Stimulated activated CD8-positive, alpha-beta memory T cell treated with anti-CD3 and anti-CD28 coated beads, Interleukin-15, amount 100 ng/mL, for 24 hours (primary cell): ENCODE measurements at regions not wholly inside any gene's neighbourhood (a gene's known extent, or its start where the extent isn't known, plus 50 kb on each side); places are given as distances from the start of the nearest gene placed in this dataset.
"Not testable (repeated sequence)": the region's sequence is repeated elsewhere in the genome, so short reads cannot be mapped to it uniquely, and the experiment has no call there.

ENCODE experiments used
- DNase-seq: peaks from one replicate; pipeline ENCODE4 v3.0.0-alpha.2; 2020; ENCODE audit warnings: low read depth

DNA sequence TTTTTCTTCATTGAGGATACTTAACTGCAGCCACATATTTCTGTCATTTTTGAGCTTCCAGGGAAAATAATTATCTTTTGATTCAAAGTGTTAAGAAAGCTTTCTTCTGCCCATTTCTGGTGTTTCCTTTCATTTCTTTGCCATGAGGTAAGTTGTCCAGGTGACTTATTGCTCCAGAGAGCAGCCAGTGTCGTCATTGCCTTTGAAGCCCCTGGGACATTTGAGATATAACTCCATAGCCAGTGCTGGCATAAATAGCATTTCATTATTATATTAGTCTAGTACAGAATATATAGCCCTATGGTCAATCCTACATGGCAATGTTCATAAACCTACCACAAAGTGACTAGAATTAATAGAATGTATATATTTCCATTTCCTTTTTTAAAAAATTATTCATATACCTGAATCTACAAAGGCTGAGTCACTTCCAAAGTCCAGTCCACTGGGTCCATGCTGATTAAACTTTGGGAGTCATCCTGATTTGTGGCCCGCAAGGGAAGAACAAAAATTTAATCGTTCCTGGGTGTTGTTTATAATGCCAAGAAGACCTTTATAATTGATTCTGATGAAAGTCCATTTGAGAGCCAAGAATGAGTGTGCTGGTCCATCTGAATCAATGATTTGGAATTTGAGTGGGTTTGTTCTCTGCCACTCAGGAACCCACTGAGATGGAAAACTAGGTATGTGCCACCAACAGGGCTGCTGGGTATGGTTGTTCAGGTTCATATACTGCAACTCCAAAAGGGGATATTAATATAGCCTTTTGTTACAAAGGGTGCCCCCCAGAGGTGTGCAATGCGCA, 221.8 kb upstream of the PLXNA2 start:
- DNase-seq: no peak

DNA sequence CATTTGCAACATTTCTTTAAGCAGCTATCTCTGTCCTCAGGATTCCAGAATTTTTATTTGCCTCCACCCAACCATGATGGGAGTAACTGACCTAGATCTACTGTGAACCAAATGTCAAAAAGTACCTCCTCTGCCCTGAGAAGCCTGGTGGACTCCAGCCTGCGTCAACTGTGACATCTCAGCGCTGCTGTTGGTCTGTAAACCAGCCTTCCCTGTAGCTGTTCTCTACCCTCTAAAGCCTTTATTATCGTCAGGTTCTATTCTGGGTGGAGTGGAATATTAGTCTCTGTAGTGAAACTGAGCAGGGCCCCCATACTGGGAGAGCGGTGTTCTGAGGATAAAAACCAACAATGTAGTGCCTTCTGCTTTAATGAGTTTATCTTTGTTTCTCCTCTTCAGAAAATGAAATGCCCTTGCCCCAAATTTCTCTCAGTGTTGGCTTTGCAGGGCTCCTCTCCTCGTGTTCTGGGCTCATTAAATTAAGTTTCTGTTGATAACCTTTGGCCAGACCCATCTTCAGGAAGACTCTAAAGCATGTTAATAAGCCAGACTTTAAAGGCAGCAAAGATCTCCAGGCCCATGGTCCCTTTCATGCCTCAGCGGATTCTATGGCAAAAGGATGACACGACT, 223.1 kb upstream of the PLXNA2 start:
- DNase-seq: no peak

DNA sequence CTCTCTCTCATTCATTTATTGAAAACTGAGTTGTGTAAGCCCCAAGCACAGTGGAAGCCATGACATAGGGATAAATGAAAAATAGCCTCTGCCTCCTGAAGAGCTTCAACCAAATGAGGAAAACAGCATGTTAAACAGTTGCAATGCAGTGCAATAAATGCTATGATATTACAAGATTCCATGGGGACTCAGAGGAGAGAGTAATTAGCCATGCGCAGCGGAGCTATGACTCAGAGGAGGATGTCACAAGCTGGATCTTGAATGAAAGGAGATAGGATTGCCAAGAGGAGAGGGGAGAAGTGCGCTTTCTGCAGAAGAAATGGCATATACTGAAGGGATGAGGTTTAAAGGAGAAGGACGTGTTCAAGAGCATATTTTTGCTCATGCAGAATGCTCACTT, 231.3 kb upstream of the PLXNA2 start:
- DNase-seq: no peak

DNA sequence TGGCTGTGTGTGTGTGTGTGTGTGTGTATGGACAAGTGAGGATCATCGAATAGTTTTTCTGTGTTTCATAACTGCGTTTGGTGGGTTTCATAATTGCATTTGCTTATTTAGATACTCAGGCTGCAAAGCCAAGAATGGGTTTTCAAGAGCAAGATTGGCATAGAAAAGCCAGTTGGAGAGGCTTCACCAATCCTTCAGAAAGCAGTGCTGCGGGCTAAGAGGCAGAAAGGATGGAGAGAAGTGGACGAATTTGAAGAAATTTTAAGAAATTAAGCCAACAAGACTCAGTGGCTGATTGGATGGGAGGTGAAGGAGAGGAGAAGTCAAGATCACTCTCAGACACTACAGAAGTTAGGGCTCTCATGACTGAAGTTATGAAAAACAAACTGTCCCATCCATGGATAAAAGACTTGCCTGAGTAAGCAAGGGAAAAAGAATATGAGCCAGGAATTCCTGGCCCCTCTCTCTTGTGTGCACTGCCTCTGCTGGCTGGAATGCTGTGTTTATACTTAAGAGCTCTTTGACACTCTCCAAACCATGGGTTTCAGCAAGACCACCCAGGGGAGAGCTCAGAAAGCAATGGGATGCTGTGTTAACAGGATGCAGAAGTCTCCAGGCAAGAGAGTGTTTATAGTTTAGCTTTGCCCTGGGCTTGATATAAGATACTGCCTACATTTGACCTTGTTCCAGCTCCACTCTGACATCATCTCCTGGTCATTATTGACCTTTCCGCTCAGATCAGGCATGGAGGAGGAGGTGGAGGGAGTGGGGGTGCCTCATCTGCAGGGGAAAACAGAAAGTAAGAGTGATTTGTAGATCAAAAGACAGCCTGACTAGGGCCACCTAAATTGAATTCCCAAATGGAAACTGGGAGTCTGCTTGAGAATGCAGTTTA, 232.0 kb upstream of the PLXNA2 start:
- DNase-seq: no peak

GRCh38 chr1:208476846-208477170, 232.6 kb upstream of the PLXNA2 start:
- DNase-seq: no peak

GRCh38 chr1:208479435-208479834, 235.3 kb upstream of the PLXNA2 start:
- no peak for DNase-seq

DNA sequence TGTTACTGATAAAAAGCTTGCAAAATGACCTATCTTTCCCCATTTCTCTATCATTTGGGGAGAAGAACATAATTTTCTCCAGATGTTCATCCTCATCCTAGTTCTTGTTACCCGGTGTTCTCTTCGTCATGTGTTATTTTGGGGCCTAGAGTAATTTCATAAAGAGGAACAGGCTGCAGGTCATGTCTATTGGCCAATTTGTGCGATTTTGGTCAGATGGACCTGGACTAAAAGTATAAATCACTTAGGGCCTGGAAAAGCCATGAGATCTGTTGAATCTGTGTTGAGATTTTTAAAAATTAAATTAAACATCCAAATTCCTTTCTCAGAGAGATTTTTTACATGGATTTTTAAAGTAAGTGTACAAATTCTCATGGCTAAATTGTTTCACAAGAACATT, 241.3 kb upstream of the PLXNA2 start:
- DNase-seq: no peak

- DNase-seq: no peak
Measured at GRCh38 chr1:208486677-208487076, 242.5 kb upstream of the PLXNA2 start.

DNA sequence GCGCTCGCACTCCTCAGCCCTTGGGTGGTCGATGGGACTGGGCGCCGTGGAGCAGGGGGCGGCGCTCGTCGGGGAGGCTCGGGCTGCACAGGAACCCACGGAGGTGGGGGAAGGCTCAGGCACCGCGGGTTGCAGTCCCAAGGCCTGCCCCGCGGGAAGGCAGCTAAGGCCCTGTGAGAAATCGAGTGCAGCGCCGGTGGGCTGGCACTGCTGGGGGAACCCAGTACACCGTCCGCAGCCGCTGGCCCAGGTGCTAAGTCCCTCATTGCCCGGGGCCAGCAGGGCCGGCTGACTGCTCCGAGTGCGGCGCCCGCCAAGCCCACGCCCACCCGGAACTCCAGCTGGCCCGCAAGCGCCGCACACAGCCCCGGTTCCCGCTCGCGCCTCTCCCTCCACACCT, 244.2 kb upstream of the PLXNA2 start:
- not testable (repeated sequence) for DNase-seq

DNA sequence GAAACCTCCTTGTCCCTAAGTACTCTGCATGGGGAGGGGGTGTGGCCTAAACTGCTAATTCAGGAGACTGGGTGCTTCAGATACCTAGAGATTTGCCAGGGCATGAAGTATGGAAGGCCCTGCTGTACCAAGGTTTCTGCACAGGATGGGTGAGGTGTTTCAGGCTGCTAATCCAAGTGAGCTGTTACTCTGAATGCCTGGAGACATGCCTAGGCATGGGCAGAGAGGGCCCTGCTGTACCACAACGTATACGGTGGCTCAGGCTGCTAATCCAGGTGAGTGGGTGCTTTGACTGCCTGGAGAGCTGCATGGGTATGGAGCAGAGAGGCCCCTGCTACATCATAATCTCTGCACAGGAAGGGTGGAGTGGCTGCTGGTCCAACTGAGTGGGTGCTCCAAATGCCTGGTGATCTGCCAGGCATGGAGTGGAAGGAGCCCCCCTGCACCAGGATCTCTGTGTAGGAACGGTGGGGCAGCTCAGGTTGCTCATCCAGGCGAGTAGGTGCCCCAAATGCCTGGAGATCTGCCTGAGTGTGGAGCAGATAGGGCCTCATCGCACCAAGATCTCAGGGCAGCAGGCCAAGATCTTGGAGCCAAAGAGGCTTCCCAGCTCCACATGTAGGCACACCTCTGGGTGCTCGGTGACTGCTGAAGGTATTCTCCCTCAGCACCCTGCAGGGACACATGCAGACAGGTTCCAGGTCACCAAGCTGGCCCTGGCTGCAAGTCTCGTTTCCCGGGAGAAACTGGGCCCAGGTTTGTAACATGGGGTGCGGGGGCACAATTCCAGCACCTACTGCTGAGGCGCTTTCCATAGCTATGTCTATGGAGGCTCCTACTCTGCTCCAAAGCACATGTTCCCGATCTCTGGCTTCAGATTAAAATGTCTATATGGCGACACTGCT, 252.5 kb upstream of the PLXNA2 start:
- DNase-seq: no peak

DNA sequence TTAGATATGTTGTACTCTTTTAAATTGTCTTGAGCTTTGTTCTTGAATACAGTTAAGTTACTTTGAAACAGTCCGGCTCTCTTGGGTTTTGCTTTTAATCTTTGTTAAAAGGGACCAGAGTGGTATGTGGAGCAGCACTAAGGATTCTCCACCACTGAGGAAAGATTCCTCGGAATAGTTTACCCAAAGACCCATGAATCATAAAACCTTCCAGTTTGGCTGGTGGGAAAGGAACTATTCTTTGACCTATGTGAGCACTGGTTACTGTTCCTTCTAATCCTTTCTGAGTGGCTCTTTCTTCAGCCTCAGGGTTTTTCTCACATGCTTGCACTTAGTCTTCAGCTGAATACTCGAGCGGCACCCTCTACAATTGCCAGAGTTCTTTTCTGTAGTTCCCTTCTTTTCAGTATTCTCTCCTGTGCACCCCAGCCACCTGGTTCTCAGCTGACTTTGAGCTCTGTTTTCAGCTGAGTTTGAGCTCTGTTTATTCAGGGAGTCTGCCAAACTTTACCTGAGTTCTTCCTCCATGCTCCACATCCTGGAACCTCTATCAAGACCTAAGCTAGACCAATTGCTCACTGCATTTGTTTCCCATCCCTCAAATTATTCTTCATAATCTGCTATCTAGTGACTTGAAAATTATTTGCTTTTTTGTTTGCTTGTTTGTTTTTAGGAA, 253.8 kb upstream of the PLXNA2 start:
- no peak for DNase-seq

GRCh38 chr1:208499026-208499425, 254.8 kb upstream of the PLXNA2 start:
- no peak for DNase-seq

- DNase-seq: no peak
Measured at GRCh38 chr1:208499601-208500000, 255.4 kb upstream of the PLXNA2 start.

GRCh38 chr1:208500375-208500774, 256.2 kb upstream of the PLXNA2 start:
- DNase-seq: no peak

- no peak for DNase-seq
Measured at GRCh38 chr1:208501542-208501941, 257.4 kb upstream of the PLXNA2 start.

DNA sequence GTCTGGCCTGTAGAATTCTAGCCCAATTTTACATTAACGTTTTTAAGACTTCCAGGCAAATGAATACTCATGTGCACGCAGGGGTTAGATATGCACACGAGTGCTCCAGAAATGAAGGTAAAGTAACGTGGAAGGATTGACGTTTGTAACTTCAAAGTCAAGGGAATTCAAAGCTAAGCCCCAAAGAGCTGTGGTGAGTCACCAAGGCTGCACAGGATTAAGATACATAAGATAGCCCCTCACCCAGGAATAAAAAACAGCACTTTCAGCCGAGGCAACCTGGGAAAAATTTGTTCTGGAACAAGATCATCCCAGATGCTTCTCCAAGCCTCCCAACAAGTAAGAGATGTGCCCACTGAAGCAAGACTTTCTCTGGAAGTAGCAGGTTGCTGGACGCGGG, 259.6 kb upstream of the PLXNA2 start:
- DNase-seq: no peak

GRCh38 chr1:208506812-208507211, 262.6 kb upstream of the PLXNA2 start:
- no peak for DNase-seq

DNA sequence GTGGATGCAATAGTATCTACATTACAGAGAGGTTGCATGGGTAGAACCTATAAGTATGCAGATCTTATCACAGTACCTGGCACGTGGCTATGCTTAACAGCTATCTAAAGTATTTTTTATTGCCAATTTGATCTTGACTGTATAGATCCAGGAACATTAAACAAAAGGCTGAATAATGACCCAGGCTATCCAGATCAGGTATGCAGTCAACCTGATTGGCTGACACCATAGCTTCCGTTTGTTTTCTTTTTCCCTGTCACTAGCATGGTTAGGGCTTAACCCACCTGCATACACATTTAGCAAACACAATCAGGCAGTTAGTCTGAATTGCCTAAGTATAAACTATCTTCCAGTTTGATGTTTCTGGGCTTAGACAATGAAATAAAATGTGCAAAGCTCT, 264.9 kb upstream of the PLXNA2 start:
- DNase-seq: no peak

DNA sequence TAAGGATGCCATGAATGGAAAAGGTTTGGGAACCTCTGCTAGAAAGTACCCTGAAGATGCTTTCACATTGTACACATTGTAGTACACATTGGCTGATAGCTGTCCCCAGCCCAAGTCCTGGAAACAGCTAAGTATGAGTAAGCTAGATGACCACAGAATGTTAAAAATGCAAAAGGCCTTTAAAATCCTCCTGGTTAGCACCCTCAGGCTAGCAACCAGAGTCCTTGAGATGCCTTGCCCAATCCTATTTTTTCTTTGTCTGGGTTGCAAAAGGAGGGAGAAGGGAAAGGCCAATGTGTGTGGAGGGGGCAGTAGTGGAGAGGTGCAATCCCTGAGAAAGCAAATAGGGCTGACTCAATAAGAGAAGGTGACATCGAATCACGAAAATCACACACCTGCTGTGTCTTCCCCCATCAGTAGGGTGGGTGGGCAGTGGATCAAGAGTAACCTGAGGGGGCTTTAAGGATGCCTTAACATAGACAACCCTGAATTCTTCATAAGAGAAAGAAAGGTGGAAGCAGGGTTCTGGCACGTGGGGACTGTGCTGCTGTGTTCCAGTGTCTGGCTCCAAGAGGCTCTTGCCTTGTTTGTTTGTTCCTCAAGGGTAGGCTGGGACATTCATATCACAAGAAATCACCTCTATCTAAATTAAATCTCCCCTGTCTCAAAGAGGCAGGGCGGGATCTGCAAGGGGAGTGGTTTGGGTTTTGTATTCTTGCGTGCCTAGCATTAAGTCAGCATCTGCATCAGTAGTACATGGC, 266.2 kb upstream of the PLXNA2 start:
- no peak for DNase-seq

DNA sequence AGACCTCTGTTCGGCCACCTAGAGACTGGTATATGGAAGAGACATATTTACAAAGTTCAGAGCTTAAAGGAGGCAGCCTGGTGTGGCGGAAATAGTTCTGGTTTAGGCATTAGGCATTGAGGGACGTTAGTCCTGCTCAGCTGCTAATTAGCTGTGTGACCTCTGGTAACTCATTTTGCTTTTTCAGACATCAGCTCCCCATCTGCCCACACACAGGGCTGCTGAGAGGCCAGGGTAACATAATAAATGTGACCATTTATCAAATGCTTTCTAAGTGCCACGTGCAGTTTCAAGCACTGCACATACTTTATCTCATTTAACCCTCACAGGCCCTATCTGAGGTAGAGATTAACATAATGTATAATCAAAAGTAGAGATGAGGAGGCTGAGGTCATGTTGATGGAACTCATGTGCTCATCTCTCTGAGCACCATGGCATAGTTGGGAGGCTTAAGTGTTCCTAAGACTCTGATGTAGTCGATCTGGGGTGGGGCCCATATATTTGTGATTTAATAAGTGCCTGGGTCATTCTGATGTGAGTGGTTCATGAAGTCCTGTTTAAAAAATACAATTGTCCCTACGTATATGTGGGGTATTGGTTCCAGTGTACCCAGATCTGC, 267.2 kb upstream of the PLXNA2 start:
- DNase-seq: no peak
